SK-N-SH (cell line): ENCODE measurements at regions not wholly inside any gene's neighbourhood (a gene's known extent, or its start where the extent isn't known, plus 50 kb on each side); places are given as distances from the start of the nearest gene placed in this dataset.

Experiments
- CTCF ChIA-PET: fragments of 300-600, 350-600 bp; formaldehyde crosslinking; extraction: SDS; loops from one replicate; lab custom pipeline; 2021; lab: Yijun Ruan, JAX
- POLR2A ChIA-PET: fragments of 350-600 bp; sonication (Branson Sonifier 250); formaldehyde crosslinking; extraction: SDS; loops from one replicate; lab custom pipeline; 2020; ENCODE audit warnings: antibody characterized with exemption, inconsistent platforms; lab: Yijun Ruan, JAX
- DNase-seq: peaks from one replicate; pipeline ENCODE4 v3.0.0; 2012
- H2AFZ ChIP-seq: fragments of 200-600 bp; sonication (generic); 2 replicates; pipeline ENCODE4 v1.8.1; 2016; ENCODE audit warnings: antibody characterized with exemption, mild to moderate bottlenecking, low read depth
- H3F3A ChIP-seq: fragments of 200-600 bp; sonication (generic); replicated peaks from 2 replicates; pipeline ENCODE3; 2016; ENCODE audit warnings: antibody characterized with exemption, mild to moderate bottlenecking; ENCODE audit not compliant: insufficient read depth
- H3K27ac ChIP-seq, 2 experiments: fragments of 200-500 bp in 1 of 2; fragments of 200-600 bp in 1 of 2; sonication (Bioruptor generic) in 1 of 2; sonication (generic), shearing (Covaris generic) in 1 of 2; 2 replicates each; pipeline versions ENCODE4 v1.5.1 to v1.6.1; 2014 to 2016; ENCODE audit warnings: low read depth in 2 of 2, inconsistent platforms in 1 of 2, low read length in 1 of 2, mild to moderate bottlenecking in 1 of 2, mixed read lengths in 1 of 2
- H3K27me3 ChIP-seq: fragments of 200-600 bp; sonication (generic), shearing (Covaris generic); 2 replicates; pipeline ENCODE4 v1.6.1; 2016; ENCODE audit warnings: mixed run types; ENCODE audit not compliant: insufficient read depth
- H3K36me3 ChIP-seq, 2 experiments: fragments of 200-500 bp in 1 of 2; fragments of 200-600 bp in 1 of 2; sonication (Bioruptor generic) in 1 of 2; sonication (generic) in 1 of 2; replicated peaks in 1 of 2; 2 replicates each; pipeline versions ENCODE3 to v1.5.1; 2014 to 2016; ENCODE audit warnings: low read length in 1 of 2, mild to moderate bottlenecking in 1 of 2; ENCODE audit not compliant: insufficient read depth in 2 of 2, control insufficient read depth in 1 of 2
- H3K4me1 ChIP-seq, 2 experiments: fragments of 200-500 bp in 1 of 2; fragments of 200-600 bp in 1 of 2; sonication (Bioruptor generic) in 1 of 2; sonication (generic), shearing (Covaris generic) in 1 of 2; 2 replicates each; pipeline versions ENCODE4 v1.5.1 to v1.6.1; 2014 to 2016; ENCODE audit warnings: low read depth in 1 of 2, low read length in 1 of 2, mixed run types in 1 of 2; ENCODE audit not compliant: insufficient read depth in 2 of 2, control insufficient read depth in 1 of 2
- H3K4me2 ChIP-seq: fragments of 200-600 bp; sonication (generic), shearing (Covaris generic); 2 replicates; pipeline ENCODE4 v1.6.1; 2017; ENCODE audit warnings: mixed run types
- H3K4me3 ChIP-seq, 2 experiments: fragments of 200-500 bp in 1 of 2; fragments of 200-600 bp in 1 of 2; sonication (Bioruptor generic) in 1 of 2; sonication (generic), shearing (Covaris generic) in 1 of 2; 2 replicates each; pipeline versions ENCODE4 v1.5.1 to v1.8.1; 2014 to 2016; ENCODE audit warnings: low read depth in 2 of 2, inconsistent platforms in 1 of 2, low read length in 1 of 2, mild to moderate bottlenecking in 1 of 2, mixed read lengths in 1 of 2, moderate library complexity in 1 of 2
- H3K79me2 ChIP-seq: fragments of 200-600 bp; sonication (generic); 2 replicates; pipeline ENCODE4 v1.8.1; 2017; ENCODE audit warnings: mild to moderate bottlenecking; ENCODE audit not compliant: insufficient read depth
- H3K9ac ChIP-seq: fragments of 200-600 bp; sonication (generic); 2 replicates; pipeline ENCODE4 v1.6.1; 2017; ENCODE audit warnings: mixed run types
- H3K9me2 ChIP-seq: fragments of 200-600 bp; sonication (generic); 2 replicates; pipeline ENCODE4 v1.6.1; 2017; ENCODE audit warnings: mixed run types
- H3K9me3 ChIP-seq: fragments of 200-600 bp; sonication (generic); 2 replicates; pipeline ENCODE4 v1.6.1; 2017; ENCODE audit warnings: mixed run types, mild to moderate bottlenecking, moderate library complexity
- H4K20me1 ChIP-seq: fragments of 200-600 bp; sonication (generic); 2 replicates; pipeline ENCODE4 v1.6.1; 2017; ENCODE audit warnings: mild to moderate bottlenecking, mixed run types; ENCODE audit not compliant: insufficient read depth
- CHD2 ChIP-seq: fragments of 150-350 bp; IDR thresholded peaks from 2 replicates; pipeline ENCODE4 v1.6.1; 2018; ENCODE audit warnings: low read length; ENCODE audit not compliant: partially characterized antibody
- EP300 ChIP-seq, 2 experiments: IDR thresholded peaks; 2 replicates each; pipeline versions ENCODE4 v1.4.0 to v1.6.1; 2012; ENCODE audit warnings: borderline replicate concordance in 1 of 2, low read depth in 1 of 2, low read length in 1 of 2
- FOSL2 ChIP-seq: IDR thresholded peaks from 2 replicates; pipeline ENCODE4 v1.4.0; 2012; ENCODE audit warnings: low read depth, mild to moderate bottlenecking, moderate library complexity, borderline replicate concordance
- FOXM1 ChIP-seq: IDR thresholded peaks from 2 replicates; pipeline ENCODE4 v1.4.0; 2012; ENCODE audit warnings: low read depth, mild to moderate bottlenecking
- GATA2 ChIP-seq: sonication (generic); formaldehyde crosslinking; IDR thresholded peaks from 2 replicates; pipeline ENCODE4 v1.5.0; 2020; ENCODE audit warnings: mild to moderate bottlenecking, missing genetic modification reagents
- IRF3 ChIP-seq: fragments of 150-350 bp; IDR thresholded peaks from 2 replicates; pipeline ENCODE4 v1.6.1; 2016; ENCODE audit warnings: mild to moderate bottlenecking, low read depth, low read length
- JUND ChIP-seq: IDR thresholded peaks from 2 replicates; pipeline ENCODE4 v1.4.0; 2012
- MAX ChIP-seq: IDR thresholded peaks from 2 replicates; pipeline ENCODE4 v1.4.0; 2012; ENCODE audit warnings: low read depth
- POLR2AphosphoS5 ChIP-seq: IDR thresholded peaks from 2 replicates; pipeline ENCODE4 v1.6.1; 2012; ENCODE audit warnings: low read depth, low read length
- RAD21 ChIP-seq: IDR thresholded peaks from 2 replicates; pipeline ENCODE4 v1.6.1; 2012; ENCODE audit warnings: mild to moderate bottlenecking, low read length
- RCOR1 ChIP-seq: fragments of 150-350 bp; IDR thresholded peaks from 2 replicates; pipeline ENCODE4 v1.6.1; 2017; ENCODE audit warnings: antibody characterized with exemption, low read length
- RXRA ChIP-seq: IDR thresholded peaks from 2 replicates; pipeline ENCODE4 v1.4.0; 2012; ENCODE audit warnings: low read depth, mild to moderate bottlenecking, borderline replicate concordance
- SIN3A ChIP-seq: IDR thresholded peaks from 2 replicates; pipeline ENCODE4 v1.6.1; 2012; ENCODE audit warnings: low read depth, mild to moderate bottlenecking, low read length, moderate library complexity, borderline replicate concordance
- TEAD4 ChIP-seq: IDR thresholded peaks from 2 replicates; pipeline ENCODE4 v1.4.0; 2012; ENCODE audit warnings: mild to moderate bottlenecking, borderline replicate concordance; ENCODE audit not compliant: insufficient read depth
- WGBS: methylation state at CpG from one replicate; pipeline ENCODE4 v1.1.6; 2017; ENCODE audit warnings: low lambda C conversion rate; 5-methylcytosine and 5-hydroxymethylcytosine counted together

DNA sequence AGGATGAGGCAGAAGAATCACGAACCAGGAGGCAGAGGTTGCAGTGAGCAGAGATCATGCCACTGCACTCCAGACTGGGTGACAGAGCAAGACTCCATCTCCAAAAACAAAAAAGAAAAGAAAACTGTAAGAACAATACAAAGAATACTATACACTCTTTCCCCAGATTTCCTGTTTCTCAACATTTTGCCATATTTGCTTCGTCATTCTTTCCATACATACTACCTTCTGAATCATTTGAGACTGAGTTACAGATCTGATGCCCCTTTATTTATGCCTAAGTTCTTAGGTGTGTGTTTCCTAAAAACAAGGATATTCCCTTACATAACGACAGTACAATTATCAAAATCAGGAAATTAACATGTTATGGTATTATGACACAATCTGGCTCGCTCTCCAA is 168.4 kb upstream of the CELF2 start:
- DNase-seq, result no peak
- Histone ChIP-seq H3F3A (no peaks in the 10 kb centered on the region), H3K9me2 (no peaks in the 10 kb centered on the region), H3K4me3 (no peak overlapping the region), H3K9ac (no peak overlapping the region), H3K4me2 (no peak overlapping the region), H3K9me3 (no peaks in the 10 kb centered on the region), H4K20me1 (no peaks in the 10 kb centered on the region), H2AFZ (no peak overlapping the region), H3K79me2 (no peaks in the 10 kb centered on the region), H3K36me3 (no peaks in the 10 kb centered on the region), H3K4me1 (no peaks in the 10 kb centered on the region), H3K27me3 (no peaks in the 10 kb centered on the region), H3K27ac (no peak overlapping the region)
- TF ChIP-seq CHD2, result no peak
- no peak for TF ChIP-seq SIN3A
- ChIA-PET CTCF (no interaction called here), POLR2A (no interaction called here)
- 10% methylated on average over 4 of the region's 4 CpGs for WGBS

DNA sequence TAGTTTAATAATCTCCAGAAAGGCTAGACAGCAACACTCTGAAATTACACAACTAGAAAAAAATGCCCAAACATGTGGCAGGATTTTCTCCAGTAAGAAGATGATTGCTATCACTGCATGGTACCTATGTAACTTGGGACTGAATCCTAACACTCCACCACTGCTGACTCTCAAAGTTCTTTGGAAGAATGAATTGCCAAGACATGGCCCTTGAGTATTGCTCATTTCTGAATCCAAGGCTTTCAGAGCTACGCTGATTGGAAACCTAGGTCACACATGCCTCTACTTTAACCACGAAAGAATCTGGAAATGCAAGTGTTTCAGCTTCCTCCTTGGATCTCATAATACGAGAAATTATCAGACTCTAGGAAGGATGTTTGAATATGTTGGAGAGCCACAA is 167.5 kb upstream of the CELF2 start:
- H3K4me2 ChIP-seq, result no peak overlapping the region
- CTCF ChIA-PET, result no interaction called here
- H3K27me3 ChIP-seq, result no peaks in the 10 kb centered on the region
- no peaks in the 10 kb centered on the region for H3K4me1 ChIP-seq
- TF ChIP-seq GATA2 (CRISPR knock-in tag) (no peak), RXRA (no peak), MAX (no peak), TEAD4 (no peak)
- POLR2A ChIA-PET, result no interaction called here
- no peak for DNase-seq
- no peak overlapping the region for H3K27ac ChIP-seq
- H4K20me1 ChIP-seq, result no peaks in the 10 kb centered on the region
- H3K9me3 ChIP-seq, result no peaks in the 10 kb centered on the region
- no peak overlapping the region for H3K4me3 ChIP-seq
- WGBS, result 22% methylated on average over 3 of the region's 3 CpGs
- H3K9ac ChIP-seq, result no peak overlapping the region
- H3K79me2 ChIP-seq, result no peaks in the 10 kb centered on the region
- no peaks in the 10 kb centered on the region for H3K36me3 ChIP-seq
- H3K9me2 ChIP-seq, result no peaks in the 10 kb centered on the region
- no peak overlapping the region for H2AFZ ChIP-seq
- H3F3A ChIP-seq, result no peaks in the 10 kb centered on the region

- H3F3A ChIP-seq, result no peaks in the 10 kb centered on the region
- WGBS, result 6% methylated on average over 4 of the region's 4 CpGs
- CTCF ChIA-PET, result no interaction called here
Observed at GRCh38 chr10:10852464-10852863, 165.2 kb upstream of the CELF2 start.

More at GRCh38 chr10:10852464-10852863, 165.2 kb upstream of the CELF2 start:
- Histone ChIP-seq H3K4me3 (no peak overlapping the region), H4K20me1 (no peaks in the 10 kb centered on the region), H3K79me2 (no peaks in the 10 kb centered on the region), H3K27me3 (no peaks in the 10 kb centered on the region), H3K27ac (no peak overlapping the region), H3K36me3 (no peaks in the 10 kb centered on the region), H3K4me1 (no peaks in the 10 kb centered on the region), H3K9me2 (no peaks in the 10 kb centered on the region), H3K9me3 (no peaks in the 10 kb centered on the region), H3K9ac (no peak overlapping the region), H3K4me2 (no peak overlapping the region), H2AFZ (no peak overlapping the region)
- DNase-seq, result no peak
- POLR2A ChIA-PET, result no interaction called here
- TF ChIP-seq GATA2 (CRISPR knock-in tag) (no peak), POLR2AphosphoS5 (no peak), RAD21 (no peak), EP300 (IDR thresholded peaks at IDR 0.05; ENCODE audit: borderline replicate concordance in 1 of 2, low read depth in 1 of 2, low read length in 1 of 2) (no peak), IRF3 (no peak), FOSL2 (no peak), RCOR1 (no peak), FOXM1 (no peak), JUND (no peak), TEAD4 (no peak)
- TF ChIP-seq, all 33 proteins: peak for 0
